ENCODE measurements at regions not wholly inside any gene's neighbourhood (a gene's known extent, or its start where the extent isn't known, plus 50 kb on each side); places are given as distances from the start of the nearest gene placed in this dataset.

DNA sequence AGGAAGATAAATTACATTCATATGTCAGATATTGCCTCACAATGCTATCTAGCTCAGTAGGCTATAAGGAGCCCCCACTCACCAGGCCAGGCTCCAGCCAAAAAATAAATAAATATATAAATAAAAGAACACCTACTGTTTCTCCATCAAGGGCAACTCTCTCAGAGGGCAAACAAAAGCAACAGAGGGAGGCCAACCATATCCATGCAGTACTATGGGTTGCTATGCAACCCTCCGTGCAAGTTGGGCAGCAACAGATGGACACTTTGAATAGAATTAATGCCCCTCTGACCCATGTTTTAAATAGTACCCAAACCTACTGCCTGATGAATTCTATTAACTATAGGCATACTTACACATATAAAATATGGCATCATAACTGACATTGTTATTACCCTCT, 279.8 kb upstream of the EDNRB start:
- CTCF ChIA-PET: interaction anchor here (1.0 kb wide), 1 partner anchor 24 kb away, joined by 5 read pairs; no protein-coding TSS in a partner anchor
- ATAC-seq (no peak), DNase-seq (no peak)
- no peak overlapping the region for H3K4me3 Mint-ChIP-seq
- intact Hi-C loops (cut with DNase I, micrococcal nuclease): no loop called here
- POLR2A ChIA-PET: no interaction called here
- H3K9me3 Mint-ChIP-seq (ENCODE audit: low read depth): no peaks in the 10 kb centered on the region
- no peaks in the 10 kb centered on the region for H3K27me3 Mint-ChIP-seq
- H3K4me1 Mint-ChIP-seq: no peaks in the 10 kb centered on the region
- no peak overlapping the region for H3K27ac Mint-ChIP-seq
- no peaks in the 10 kb centered on the region for H3K36me3 Mint-ChIP-seq (ENCODE audit: low read depth)

DNA sequence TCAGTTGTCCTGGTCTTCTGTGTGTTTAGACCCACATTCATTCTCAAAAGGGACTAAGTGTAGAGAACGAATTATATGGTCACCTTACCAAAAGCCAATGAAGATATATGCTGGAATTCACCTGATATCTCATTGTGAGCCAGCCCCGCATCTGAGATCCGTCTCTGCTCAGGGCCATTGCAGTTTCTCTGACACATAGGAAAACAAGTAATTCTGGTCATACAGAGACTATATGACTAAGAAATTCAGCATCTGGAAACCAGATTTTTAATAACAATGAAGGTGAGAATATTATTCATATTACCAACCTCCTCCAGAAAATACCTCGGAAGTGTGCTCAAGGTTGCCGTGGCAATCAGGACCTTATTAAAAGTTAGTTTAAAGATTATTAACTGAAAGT, 278.6 kb upstream of the EDNRB start:
- no peaks in the 10 kb centered on the region for H3K36me3 Mint-ChIP-seq (ENCODE audit: low read depth)
- ChIA-PET POLR2A (no interaction called here), CTCF (no interaction called here)
- no peaks in the 10 kb centered on the region for H3K27me3 Mint-ChIP-seq
- no peak for ATAC-seq
- no peak for DNase-seq
- no peak overlapping the region for H3K27ac Mint-ChIP-seq
- no peaks in the 10 kb centered on the region for H3K9me3 Mint-ChIP-seq (ENCODE audit: low read depth)
- H3K4me1 Mint-ChIP-seq: no peaks in the 10 kb centered on the region
- intact Hi-C loops (cut with DNase I, micrococcal nuclease): no loop called here
- H3K4me3 Mint-ChIP-seq: no peak overlapping the region

DNA sequence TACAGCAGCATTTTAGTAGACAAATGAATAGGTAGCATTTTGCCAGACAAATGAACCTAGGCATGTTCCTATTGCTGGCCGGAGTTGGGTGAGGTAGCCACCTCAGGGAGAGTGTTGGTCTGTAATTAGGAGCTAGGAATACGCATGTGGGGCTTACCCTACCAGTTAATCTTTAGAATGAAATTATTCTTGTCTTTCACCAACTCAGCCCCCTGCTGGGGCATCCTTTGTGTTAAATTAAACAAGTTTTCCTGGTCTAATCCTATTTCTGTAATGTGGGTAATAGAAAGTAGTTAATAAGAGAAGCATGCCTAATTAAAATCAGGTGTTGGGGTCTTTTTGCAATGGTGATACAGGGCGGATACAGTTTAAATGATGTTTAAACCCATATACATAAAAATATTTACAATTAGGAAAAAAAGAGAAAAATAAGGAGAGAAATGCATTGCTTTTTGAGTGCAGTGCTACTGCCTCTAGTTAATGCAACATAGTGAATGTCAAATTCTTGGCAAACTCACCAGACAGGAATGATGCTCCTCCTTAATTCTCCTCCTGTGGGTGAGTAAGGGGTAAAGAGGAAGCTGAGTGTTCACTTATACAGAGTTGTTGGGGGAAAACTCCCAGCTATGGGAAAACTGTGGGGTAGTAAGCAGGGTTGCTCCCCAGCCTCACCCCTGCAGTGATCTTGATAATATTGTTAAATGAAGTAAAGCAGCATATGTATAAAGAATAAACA, 276.4 kb upstream of the EDNRB start:
- no peak overlapping the region for H3K4me3 Mint-ChIP-seq
- CTCF ChIA-PET: interaction anchor here (0.6 kb wide), 1 partner anchor 127 kb away, joined by 3 read pairs; no protein-coding TSS in a partner anchor
- intact Hi-C loops (cut with DNase I, micrococcal nuclease): no loop called here
- H3K36me3 Mint-ChIP-seq (ENCODE audit: low read depth): no peaks in the 10 kb centered on the region
- DNase-seq (no peak), ATAC-seq (no peak)
- H3K27me3 Mint-ChIP-seq: no peaks in the 10 kb centered on the region
- no peaks in the 10 kb centered on the region for H3K4me1 Mint-ChIP-seq
- POLR2A ChIA-PET: no interaction called here
- H3K9me3 Mint-ChIP-seq (ENCODE audit: low read depth): no peaks in the 10 kb centered on the region
- no peak overlapping the region for H3K27ac Mint-ChIP-seq

DNA sequence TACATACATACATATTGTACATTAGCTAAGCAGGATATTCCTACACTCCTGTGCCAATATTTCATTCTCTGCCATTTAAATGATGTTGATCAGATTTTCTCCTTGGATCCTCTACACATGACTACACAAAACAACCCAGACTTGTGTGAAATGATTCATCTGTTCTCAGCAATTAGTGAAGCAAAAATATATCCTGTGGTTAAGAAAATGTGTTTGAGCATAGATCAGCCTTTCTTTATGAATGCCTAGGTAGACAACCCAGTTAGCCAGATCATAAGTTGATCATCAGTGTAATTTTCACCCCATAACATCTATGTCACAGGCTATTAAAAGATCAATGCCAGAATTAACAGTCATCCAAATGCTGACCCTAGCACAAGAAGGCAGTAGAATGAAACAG, 275.2 kb upstream of the EDNRB start:
- no peaks in the 10 kb centered on the region for H3K4me1 Mint-ChIP-seq
- ChIA-PET POLR2A (no interaction called here), CTCF (no interaction called here)
- H3K27ac Mint-ChIP-seq: no peak overlapping the region
- intact Hi-C loops (cut with DNase I, micrococcal nuclease): no loop called here
- no peaks in the 10 kb centered on the region for H3K27me3 Mint-ChIP-seq
- ATAC-seq (no peak), DNase-seq (no peak)
- no peaks in the 10 kb centered on the region for H3K36me3 Mint-ChIP-seq (ENCODE audit: low read depth)
- H3K9me3 Mint-ChIP-seq (ENCODE audit: low read depth): no peaks in the 10 kb centered on the region
- no peak overlapping the region for H3K4me3 Mint-ChIP-seq

DNA sequence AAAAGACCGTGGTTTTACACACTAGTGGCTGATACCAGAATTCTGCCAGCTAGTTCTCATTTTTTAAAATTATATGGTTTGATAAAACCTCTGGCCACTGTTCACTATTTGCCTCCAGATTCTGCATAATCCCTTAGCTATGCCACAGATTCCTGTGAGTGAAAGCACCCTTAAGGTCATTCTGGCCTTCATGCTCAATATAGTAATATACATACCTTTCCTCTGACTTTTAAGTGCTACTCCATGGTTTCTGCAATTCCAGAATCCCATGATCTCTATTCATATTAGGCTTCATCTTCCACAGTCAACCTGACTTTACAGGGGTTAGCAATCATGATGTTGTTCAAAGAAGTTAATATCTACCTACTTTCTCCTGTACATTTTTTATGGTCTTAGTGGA, 274.1 kb upstream of the EDNRB start:
- no peaks in the 10 kb centered on the region for H3K9me3 Mint-ChIP-seq (ENCODE audit: low read depth)
- POLR2A ChIA-PET: no interaction called here
- DNase-seq: no peak
- intact Hi-C loops (cut with DNase I, micrococcal nuclease): no loop called here
- no peaks in the 10 kb centered on the region for H3K4me1 Mint-ChIP-seq
- no peak overlapping the region for H3K27ac Mint-ChIP-seq
- no peak overlapping the region for H3K4me3 Mint-ChIP-seq
- peaks cover 3% of the 10 kb centered on the region for H3K27me3 Mint-ChIP-seq
- no peak for ATAC-seq
- H3K36me3 Mint-ChIP-seq (ENCODE audit: low read depth): no peaks in the 10 kb centered on the region
- CTCF ChIA-PET: no interaction called here

DNA sequence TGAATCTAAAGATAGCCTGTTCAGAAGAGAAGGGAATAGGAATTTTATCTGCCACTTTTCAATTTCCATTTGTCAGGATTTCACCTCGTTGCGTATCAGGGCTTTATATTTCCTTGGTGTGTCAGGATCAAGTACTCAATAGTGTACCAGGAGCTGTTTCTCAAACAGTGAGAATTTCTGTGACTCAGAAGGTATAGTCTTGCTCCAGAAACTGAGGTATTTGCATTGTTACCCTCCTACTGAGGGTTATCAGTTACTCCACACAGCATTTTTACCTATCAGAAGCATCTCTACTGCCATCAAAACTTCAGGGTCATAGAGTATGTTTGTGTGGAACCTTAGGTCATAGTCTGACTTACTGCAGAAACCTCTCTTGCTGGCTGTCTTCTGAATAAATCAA, 271.7 kb upstream of the EDNRB start:
- no peaks in the 10 kb centered on the region for H3K36me3 Mint-ChIP-seq (ENCODE audit: low read depth)
- no peak overlapping the region for H3K4me3 Mint-ChIP-seq
- H3K9me3 Mint-ChIP-seq (ENCODE audit: low read depth): no peaks in the 10 kb centered on the region
- H3K4me1 Mint-ChIP-seq: no peaks in the 10 kb centered on the region
- POLR2A ChIA-PET: no interaction called here
- intact Hi-C loops (cut with DNase I, micrococcal nuclease): no loop called here
- no peak overlapping the region for H3K27ac Mint-ChIP-seq
- H3K27me3 Mint-ChIP-seq: peaks cover 3% of the 10 kb centered on the region
- ATAC-seq: no peak
- no peak for DNase-seq
- CTCF ChIA-PET: no interaction called here

DNA sequence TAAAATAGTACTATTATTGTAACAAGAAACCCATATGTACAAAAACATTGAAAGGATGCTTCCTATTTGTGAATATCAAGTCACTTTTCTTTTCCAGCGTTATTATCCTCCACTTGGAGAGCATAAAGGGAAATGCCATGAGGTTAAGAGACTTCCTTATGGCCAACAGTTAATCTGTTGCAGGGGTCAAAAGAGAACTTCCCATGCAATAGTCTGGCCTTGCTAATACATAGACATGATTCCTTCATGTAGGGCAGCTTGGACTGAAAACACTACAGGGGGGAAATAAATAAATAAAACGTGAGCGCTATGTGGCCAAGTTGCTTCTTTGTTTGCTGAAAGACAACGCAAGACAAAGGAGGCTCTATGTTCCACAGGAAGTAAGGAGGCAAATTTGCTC, 269.1 kb upstream of the EDNRB start:
- no peak overlapping the region for H3K4me3 Mint-ChIP-seq
- H3K36me3 Mint-ChIP-seq (ENCODE audit: low read depth): no peaks in the 10 kb centered on the region
- POLR2A ChIA-PET: no interaction called here

DNA sequence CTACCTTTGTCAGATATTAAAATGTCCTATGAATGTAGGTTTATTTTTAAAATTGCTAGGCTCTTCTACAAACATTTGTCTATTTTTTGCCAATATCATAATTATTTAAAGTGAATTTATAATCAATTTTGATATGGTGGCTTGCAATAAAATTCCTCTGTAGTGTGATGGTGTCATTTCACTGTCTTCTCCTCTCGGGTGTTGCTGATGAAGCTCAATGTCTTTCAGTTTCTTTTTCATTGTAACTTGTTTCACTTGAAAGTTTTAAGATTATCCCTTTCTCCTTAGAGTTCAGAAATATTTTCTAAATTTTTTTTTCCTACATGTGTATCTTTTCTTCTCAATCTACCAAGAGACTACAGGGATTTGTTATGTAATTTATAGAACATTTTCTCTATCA, 267.1 kb upstream of the EDNRB start:
- peaks cover 3% of the 10 kb centered on the region for H3K27me3 Mint-ChIP-seq
- no peak for DNase-seq
- H3K9me3 Mint-ChIP-seq (ENCODE audit: low read depth): no peaks in the 10 kb centered on the region
- ChIA-PET POLR2A (no interaction called here), CTCF (no interaction called here)
- H3K36me3 Mint-ChIP-seq (ENCODE audit: low read depth): no peaks in the 10 kb centered on the region
- no peak for ATAC-seq
- H3K27ac Mint-ChIP-seq: no peak overlapping the region
- H3K4me1 Mint-ChIP-seq: no peaks in the 10 kb centered on the region
- H3K4me3 Mint-ChIP-seq: no peak overlapping the region
- intact Hi-C loops (cut with DNase I, micrococcal nuclease): no loop called here

More for the DNA sequence above, 269.1 kb upstream of the EDNRB start:
- Mint-ChIP-seq H3K27me3 (peaks cover 3% of the 10 kb centered on the region), H3K27ac (no peak overlapping the region), H3K4me1 (no peaks in the 10 kb centered on the region), H3K9me3 (ENCODE audit: low read depth) (no peaks in the 10 kb centered on the region)
- DNase-seq (no peak), ATAC-seq (no peak)
- intact Hi-C loops (cut with DNase I, micrococcal nuclease): no loop called here
- CTCF ChIA-PET: no interaction called here

DNA sequence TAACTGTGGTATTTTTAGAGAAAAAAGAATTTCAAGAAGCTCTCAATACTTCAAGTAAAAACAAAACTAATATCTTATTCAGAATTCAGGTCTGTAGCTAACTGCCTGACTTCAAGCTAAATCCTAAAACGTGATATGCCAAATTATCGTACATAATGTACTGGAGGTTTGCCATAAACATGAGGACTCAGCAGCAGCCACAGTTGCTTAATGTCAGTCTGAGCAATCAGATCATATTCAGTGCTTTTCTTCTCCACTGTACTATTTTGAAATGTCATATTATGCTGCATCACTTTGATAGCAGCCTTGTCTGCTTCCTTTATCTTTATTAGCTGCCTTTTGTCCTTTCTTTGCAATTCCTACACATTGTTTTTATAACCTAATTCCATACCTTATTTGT, 265.1 kb upstream of the EDNRB start:
- Mint-ChIP-seq H3K27me3 (peaks cover 3% of the 10 kb centered on the region), H3K4me3 (no peak overlapping the region), H3K27ac (no peak overlapping the region), H3K9me3 (ENCODE audit: low read depth) (no peaks in the 10 kb centered on the region), H3K36me3 (ENCODE audit: low read depth) (no peaks in the 10 kb centered on the region), H3K4me1 (no peaks in the 10 kb centered on the region)
- no peak for ATAC-seq
- ChIA-PET POLR2A (no interaction called here), CTCF (interaction anchor here (0.6 kb wide), 1 partner anchor 58 kb away, joined by 3 read pairs; no protein-coding TSS in a partner anchor)
- intact Hi-C loops (cut with DNase I, micrococcal nuclease): no loop called here
- DNase-seq: no peak

DNA sequence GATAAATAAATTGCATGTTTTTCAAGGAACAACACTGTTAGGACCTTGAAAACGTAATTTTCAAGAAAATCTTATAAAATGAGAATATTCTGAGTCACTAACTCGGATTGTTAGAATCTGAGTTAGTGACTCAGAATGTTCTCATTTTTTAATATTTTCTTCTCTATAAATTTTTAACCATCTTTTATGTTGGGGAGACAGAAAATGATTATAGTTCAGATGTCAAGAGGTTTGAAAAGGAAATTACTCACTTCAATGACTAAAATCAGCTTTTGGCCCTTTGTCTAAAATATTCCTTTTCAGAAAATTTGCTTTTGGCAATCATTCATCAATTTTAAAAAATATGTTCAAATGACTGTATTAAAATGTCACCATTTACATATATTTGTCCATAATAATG, 264.2 kb upstream of the EDNRB start:
- ATAC-seq (no peak), DNase-seq (no peak)
- H3K4me1 Mint-ChIP-seq: no peaks in the 10 kb centered on the region
- ChIA-PET CTCF (no interaction called here), POLR2A (no interaction called here)
- intact Hi-C loops (cut with DNase I, micrococcal nuclease): no loop called here
- H3K27ac Mint-ChIP-seq: no peak overlapping the region
- H3K4me3 Mint-ChIP-seq: no peak overlapping the region
- no peaks in the 10 kb centered on the region for H3K9me3 Mint-ChIP-seq (ENCODE audit: low read depth)
- no peaks in the 10 kb centered on the region for H3K27me3 Mint-ChIP-seq
- H3K36me3 Mint-ChIP-seq (ENCODE audit: low read depth): no peaks in the 10 kb centered on the region

DNA sequence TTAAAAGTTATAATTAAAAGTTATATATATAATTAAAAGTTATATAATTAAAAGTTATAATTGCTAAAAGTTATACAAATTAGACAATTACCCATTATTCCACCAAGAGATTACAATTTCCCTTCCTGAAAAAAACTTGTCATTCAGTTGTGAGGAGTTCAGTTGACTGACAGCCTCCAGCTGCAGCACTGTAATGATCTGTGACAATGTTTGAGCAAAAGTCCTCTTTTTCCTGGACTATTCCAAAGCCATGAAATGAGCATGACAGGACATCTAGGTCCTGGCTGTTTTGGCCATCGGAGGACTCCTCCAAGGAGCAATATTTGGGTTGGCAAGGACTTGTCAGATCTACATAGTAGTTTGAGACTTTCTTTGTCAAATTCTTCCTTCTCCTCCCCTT, 258.7 kb upstream of the EDNRB start:
- Mint-ChIP-seq H3K4me1 (no peaks in the 10 kb centered on the region), H3K9me3 (ENCODE audit: low read depth) (no peaks in the 10 kb centered on the region), H3K4me3 (no peak overlapping the region), H3K36me3 (ENCODE audit: low read depth) (no peaks in the 10 kb centered on the region), H3K27ac (no peak overlapping the region), H3K27me3 (peaks cover 2% of the 10 kb centered on the region)
- ChIA-PET CTCF (no interaction called here), POLR2A (no interaction called here)
- DNase-seq (no peak), ATAC-seq (no peak)
- intact Hi-C loops (cut with DNase I, micrococcal nuclease): no loop called here

DNA sequence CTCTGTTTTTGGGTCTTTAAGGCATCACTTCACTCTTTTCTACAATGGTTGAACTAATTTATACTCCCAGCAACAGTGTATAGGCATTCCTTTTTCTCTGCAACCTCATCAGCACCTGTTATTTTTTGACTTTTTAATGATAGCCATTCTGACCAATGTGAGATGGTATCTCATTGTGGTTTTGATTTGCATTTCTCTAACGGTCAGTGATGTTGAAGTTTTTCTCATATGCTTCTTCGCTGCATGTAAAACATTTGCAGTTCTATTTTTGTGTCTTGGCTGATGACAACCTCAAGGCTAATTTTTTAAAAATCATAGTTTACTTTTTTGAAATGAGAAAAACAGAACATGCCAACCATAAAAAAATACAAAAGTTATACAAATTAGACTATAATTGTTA, 258.2 kb upstream of the EDNRB start:
- Mint-ChIP-seq H3K9me3 (ENCODE audit: low read depth) (no peaks in the 10 kb centered on the region), H3K27ac (no peak overlapping the region), H3K27me3 (peaks cover 2% of the 10 kb centered on the region), H3K4me1 (no peaks in the 10 kb centered on the region), H3K36me3 (ENCODE audit: low read depth) (no peaks in the 10 kb centered on the region), H3K4me3 (no peak overlapping the region)
- intact Hi-C loops (cut with DNase I, micrococcal nuclease): no loop called here
- DNase-seq (no peak), ATAC-seq (no peak)
- POLR2A ChIA-PET: no interaction called here
- CTCF ChIA-PET: no interaction called here

DNA sequence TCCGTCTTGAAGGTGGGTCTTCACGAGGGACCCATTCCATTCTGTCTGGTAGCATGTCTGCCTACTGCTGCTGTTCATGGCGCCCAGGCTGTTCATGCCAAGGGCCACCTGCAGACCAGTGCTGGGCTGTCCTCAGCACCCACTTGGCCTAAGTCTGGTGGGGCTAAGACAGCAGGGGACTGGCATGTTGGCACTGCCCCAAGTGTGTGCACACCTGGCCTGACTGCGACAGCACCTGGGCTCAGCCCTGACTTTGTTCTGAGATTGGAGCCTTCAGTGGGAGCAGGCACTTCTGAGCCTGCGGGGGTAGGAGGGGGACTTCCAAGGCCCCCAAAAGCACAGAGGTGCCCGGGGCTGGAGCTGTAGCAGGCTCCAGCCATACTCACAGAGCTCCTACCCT, 250.8 kb upstream of the EDNRB start:
- ChIA-PET POLR2A (no interaction called here), CTCF (no interaction called here)

More for the DNA sequence above, 250.8 kb upstream of the EDNRB start:
- intact Hi-C loops (cut with DNase I, micrococcal nuclease): no loop called here
- DNase-seq (no peak), ATAC-seq (no peak)
- peaks cover 4% of the 10 kb centered on the region for H3K27me3 Mint-ChIP-seq
- H3K9me3 Mint-ChIP-seq (ENCODE audit: low read depth): peaks cover 2% of the 10 kb centered on the region
- H3K4me1 Mint-ChIP-seq: no peaks in the 10 kb centered on the region
- no peaks in the 10 kb centered on the region for H3K36me3 Mint-ChIP-seq (ENCODE audit: low read depth)
- H3K27ac Mint-ChIP-seq: no peak overlapping the region
- no peak overlapping the region for H3K4me3 Mint-ChIP-seq
